ENCODE measurements at regions not wholly inside any gene's neighbourhood (a gene's known extent, or its start where the extent isn't known, plus 50 kb on each side); places are given as distances from the start of the nearest gene placed in this dataset.

GRCh38 chr3:64464955-64465354 lies 222.8 kb downstream of the ADAMTS9 start:
- no peak for DNase-seq (ENCODE audit: low read depth, low spot score)
- H3K4me1 ChIP-seq (ENCODE audit: control insufficient read depth, insufficient read depth, low read length) = no peaks in the 10 kb centered on the region
- WGBS (ENCODE audit: insufficient coverage, insufficient read length) = no CpG with 5 or more reads among the region's 6 CpGs

GRCh38 chr3:64463981-64464380 lies 223.8 kb downstream of the ADAMTS9 start:
- Histone ChIP-seq H3K4me3 (ENCODE audit: low read length) (no peak overlapping the region), H3K27ac (ENCODE audit: low read length) (no peak overlapping the region), H3K9me3 (ENCODE audit: control insufficient read depth, insufficient read depth, low read length) (no peaks in the 10 kb centered on the region), H3K36me3 (ENCODE audit: control insufficient read depth, insufficient read depth, low read length) (no peaks in the 10 kb centered on the region), H3K4me1 (ENCODE audit: control insufficient read depth, insufficient read depth, low read length) (no peaks in the 10 kb centered on the region), H3K27me3 (ENCODE audit: control insufficient read depth, insufficient read depth, low read length) (no peaks in the 10 kb centered on the region)
- DNase-seq (ENCODE audit: low read depth, low spot score) = no peak
- WGBS (ENCODE audit: insufficient coverage, insufficient read length) = no CpG with 5 or more reads among the region's 4 CpGs

More at GRCh38 chr3:64464955-64465354, 222.8 kb downstream of the ADAMTS9 start:
- Histone ChIP-seq H3K36me3 (ENCODE audit: control insufficient read depth, insufficient read depth, low read length) (no peaks in the 10 kb centered on the region), H3K4me3 (ENCODE audit: low read length) (no peak overlapping the region), H3K27ac (ENCODE audit: low read length) (no peak overlapping the region), H3K9me3 (ENCODE audit: control insufficient read depth, insufficient read depth, low read length) (no peaks in the 10 kb centered on the region), H3K27me3 (ENCODE audit: control insufficient read depth, insufficient read depth, low read length) (no peaks in the 10 kb centered on the region)

- Histone ChIP-seq H3K4me3 (ENCODE audit: low read length) (no peak overlapping the region), H3K27ac (ENCODE audit: low read length) (no peak overlapping the region), H3K9me3 (ENCODE audit: control insufficient read depth, insufficient read depth, low read length) (no peaks in the 10 kb centered on the region), H3K4me1 (ENCODE audit: control insufficient read depth, insufficient read depth, low read length) (no peaks in the 10 kb centered on the region), H3K36me3 (ENCODE audit: control insufficient read depth, insufficient read depth, low read length) (no peaks in the 10 kb centered on the region), H3K27me3 (ENCODE audit: control insufficient read depth, insufficient read depth, low read length) (no peaks in the 10 kb centered on the region)
- no CpG with 5 or more reads among the region's 5 CpGs for WGBS (ENCODE audit: insufficient coverage, insufficient read length)
- no peak for DNase-seq (ENCODE audit: low read depth, low spot score)
Measured at GRCh38 chr3:64462203-64462602, 225.6 kb downstream of the ADAMTS9 start.

GRCh38 chr3:64460877-64461276 lies 226.9 kb downstream of the ADAMTS9 start:
- no peak for DNase-seq (ENCODE audit: low read depth, low spot score)
- no peaks in the 10 kb centered on the region for H3K36me3 ChIP-seq (ENCODE audit: control insufficient read depth, insufficient read depth, low read length)
- H3K4me3 ChIP-seq (ENCODE audit: low read length) = no peak overlapping the region
- H3K9me3 ChIP-seq (ENCODE audit: control insufficient read depth, insufficient read depth, low read length) = no peaks in the 10 kb centered on the region
- WGBS (ENCODE audit: insufficient coverage, insufficient read length) = no CpG with 5 or more reads among the region's 5 CpGs
- no peaks in the 10 kb centered on the region for H3K27me3 ChIP-seq (ENCODE audit: control insufficient read depth, insufficient read depth, low read length)
- H3K4me1 ChIP-seq (ENCODE audit: control insufficient read depth, insufficient read depth, low read length) = no peaks in the 10 kb centered on the region
- no peak overlapping the region for H3K27ac ChIP-seq (ENCODE audit: low read length)

GRCh38 chr3:64460141-64460730 lies 227.6 kb downstream of the ADAMTS9 start:
- Histone ChIP-seq H3K27me3 (ENCODE audit: control insufficient read depth, insufficient read depth, low read length) (no peaks in the 10 kb centered on the region), H3K36me3 (ENCODE audit: control insufficient read depth, insufficient read depth, low read length) (no peaks in the 10 kb centered on the region), H3K27ac (ENCODE audit: low read length) (no peak overlapping the region), H3K4me3 (ENCODE audit: low read length) (no peak overlapping the region), H3K9me3 (ENCODE audit: control insufficient read depth, insufficient read depth, low read length) (no peaks in the 10 kb centered on the region), H3K4me1 (ENCODE audit: control insufficient read depth, insufficient read depth, low read length) (no peaks in the 10 kb centered on the region)
- DNase-seq (ENCODE audit: low read depth, low spot score) = no peak
- no CpG with 5 or more reads among the region's 1 CpG for WGBS (ENCODE audit: insufficient coverage, insufficient read length)

- Histone ChIP-seq H3K27me3 (ENCODE audit: control insufficient read depth, insufficient read depth, low read length) (no peaks in the 10 kb centered on the region), H3K36me3 (ENCODE audit: control insufficient read depth, insufficient read depth, low read length) (no peaks in the 10 kb centered on the region), H3K4me3 (ENCODE audit: low read length) (no peak overlapping the region), H3K27ac (ENCODE audit: low read length) (no peak overlapping the region), H3K9me3 (ENCODE audit: control insufficient read depth, insufficient read depth, low read length) (no peaks in the 10 kb centered on the region), H3K4me1 (ENCODE audit: control insufficient read depth, insufficient read depth, low read length) (no peaks in the 10 kb centered on the region)
- DNase-seq (ENCODE audit: low read depth, low spot score) = no peak
- WGBS (ENCODE audit: insufficient coverage, insufficient read length) = no CpG with 5 or more reads among the region's 4 CpGs
Measured at GRCh38 chr3:64459711-64460110, 228.1 kb downstream of the ADAMTS9 start.

GRCh38 chr3:64457811-64458210 lies 230.0 kb downstream of the ADAMTS9 start:
- Histone ChIP-seq H3K27ac (ENCODE audit: low read length) (no peak overlapping the region), H3K9me3 (ENCODE audit: control insufficient read depth, insufficient read depth, low read length) (no peaks in the 10 kb centered on the region), H3K4me1 (ENCODE audit: control insufficient read depth, insufficient read depth, low read length) (no peaks in the 10 kb centered on the region), H3K4me3 (ENCODE audit: low read length) (no peak overlapping the region), H3K27me3 (ENCODE audit: control insufficient read depth, insufficient read depth, low read length) (no peaks in the 10 kb centered on the region), H3K36me3 (ENCODE audit: control insufficient read depth, insufficient read depth, low read length) (no peaks in the 10 kb centered on the region)
- WGBS (ENCODE audit: insufficient coverage, insufficient read length) = no CpG with 5 or more reads among the region's 5 CpGs
- DNase-seq (ENCODE audit: low read depth, low spot score) = no peak

- no peaks in the 10 kb centered on the region for H3K36me3 ChIP-seq (ENCODE audit: control insufficient read depth, insufficient read depth, low read length)
- H3K9me3 ChIP-seq (ENCODE audit: control insufficient read depth, insufficient read depth, low read length) = no peaks in the 10 kb centered on the region
- DNase-seq (ENCODE audit: low read depth, low spot score) = no peak
- no peak overlapping the region for H3K27ac ChIP-seq (ENCODE audit: low read length)
- no CpG with 5 or more reads among the region's 2 CpGs for WGBS (ENCODE audit: insufficient coverage, insufficient read length)
- no peak overlapping the region for H3K4me3 ChIP-seq (ENCODE audit: low read length)
- no peaks in the 10 kb centered on the region for H3K27me3 ChIP-seq (ENCODE audit: control insufficient read depth, insufficient read depth, low read length)
- no peaks in the 10 kb centered on the region for H3K4me1 ChIP-seq (ENCODE audit: control insufficient read depth, insufficient read depth, low read length)
Measured at GRCh38 chr3:64456674-64457073, 231.1 kb downstream of the ADAMTS9 start.

GRCh38 chr3:64455351-64455750 lies 230.1 kb upstream of the PRICKLE2 start:
- H3K27me3 ChIP-seq (ENCODE audit: control insufficient read depth, insufficient read depth, low read length) = no peaks in the 10 kb centered on the region

GRCh38 chr3:64454768-64455167 lies 229.5 kb upstream of the PRICKLE2 start:
- no peaks in the 10 kb centered on the region for H3K36me3 ChIP-seq (ENCODE audit: control insufficient read depth, insufficient read depth, low read length)
- no peak overlapping the region for H3K4me3 ChIP-seq (ENCODE audit: low read length)
- no peaks in the 10 kb centered on the region for H3K27me3 ChIP-seq (ENCODE audit: control insufficient read depth, insufficient read depth, low read length)
- H3K4me1 ChIP-seq (ENCODE audit: control insufficient read depth, insufficient read depth, low read length) = no peaks in the 10 kb centered on the region
- WGBS (ENCODE audit: insufficient coverage, insufficient read length) = no CpG with 5 or more reads among the region's 5 CpGs
- no peak for DNase-seq (ENCODE audit: low read depth, low spot score)
- H3K27ac ChIP-seq (ENCODE audit: low read length) = no peak overlapping the region
- H3K9me3 ChIP-seq (ENCODE audit: control insufficient read depth, insufficient read depth, low read length) = no peaks in the 10 kb centered on the region

More at GRCh38 chr3:64455351-64455750, 230.1 kb upstream of the PRICKLE2 start:
- no peaks in the 10 kb centered on the region for H3K36me3 ChIP-seq (ENCODE audit: control insufficient read depth, insufficient read depth, low read length)
- DNase-seq (ENCODE audit: low read depth, low spot score) = no peak
- H3K9me3 ChIP-seq (ENCODE audit: control insufficient read depth, insufficient read depth, low read length) = no peaks in the 10 kb centered on the region
- H3K4me1 ChIP-seq (ENCODE audit: control insufficient read depth, insufficient read depth, low read length) = no peaks in the 10 kb centered on the region
- no peak overlapping the region for H3K27ac ChIP-seq (ENCODE audit: low read length)
- H3K4me3 ChIP-seq (ENCODE audit: low read length) = no peak overlapping the region

- no peaks in the 10 kb centered on the region for H3K27me3 ChIP-seq (ENCODE audit: control insufficient read depth, insufficient read depth, low read length)
- no peaks in the 10 kb centered on the region for H3K36me3 ChIP-seq (ENCODE audit: control insufficient read depth, insufficient read depth, low read length)
- H3K4me3 ChIP-seq (ENCODE audit: low read length) = no peak overlapping the region
- H3K4me1 ChIP-seq (ENCODE audit: control insufficient read depth, insufficient read depth, low read length) = no peaks in the 10 kb centered on the region
- H3K9me3 ChIP-seq (ENCODE audit: control insufficient read depth, insufficient read depth, low read length) = no peaks in the 10 kb centered on the region
- DNase-seq (ENCODE audit: low read depth, low spot score) = no peak
- no peak overlapping the region for H3K27ac ChIP-seq (ENCODE audit: low read length)
- no CpG with 5 or more reads among the region's 3 CpGs for WGBS (ENCODE audit: insufficient coverage, insufficient read length)
Measured at GRCh38 chr3:64454179-64454578, 228.9 kb upstream of the PRICKLE2 start.

Measured in iPS DF 6.9 (cell line).